ENCODE measurements at regions not wholly inside any gene's neighbourhood (a gene's known extent, or its start where the extent isn't known, plus 50 kb on each side); places are given as distances from the start of the nearest gene placed in this dataset.

DNA sequence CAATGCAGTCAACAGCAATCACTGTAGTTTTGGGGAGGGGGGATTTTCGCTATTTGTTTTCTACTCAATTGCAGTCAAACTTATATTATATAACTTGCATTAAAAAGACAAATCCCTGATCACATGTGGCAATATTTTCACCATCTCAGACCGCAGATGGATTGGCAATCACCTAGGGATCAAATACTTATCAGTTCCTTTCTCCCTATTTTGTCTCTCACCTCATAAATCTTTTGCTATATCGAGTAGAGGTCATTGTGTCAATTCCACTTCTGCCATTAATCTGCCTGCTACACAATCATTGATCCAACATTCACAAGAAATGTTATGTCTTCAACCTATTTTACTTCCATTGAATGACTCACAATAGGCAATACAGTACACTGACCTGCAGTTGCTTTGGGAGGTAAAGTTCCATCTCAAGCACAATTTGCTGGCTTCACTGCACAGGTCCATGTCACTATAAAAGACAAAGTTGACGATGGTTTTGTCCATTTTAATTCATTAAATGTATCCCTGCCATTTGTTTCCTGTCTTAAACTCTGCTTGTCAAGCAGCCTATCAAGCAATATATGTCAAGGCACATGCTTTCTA, 415.8 kb upstream of the PCDH9 start:
- 77% methylated on average over 4 of the region's 4 CpGs for WGBS, 2 donors
- no peak for ATAC-seq (ENCODE audit: low FRiP score in 2 of 2)
- Histone ChIP-seq H3K4me3 (no peak overlapping the region), H3K27ac (no peak overlapping the region), H3K4me1 (no peaks in the 10 kb centered on the region), H3K36me3 (no peaks in the 10 kb centered on the region), H3K9me3 (no peaks in the 10 kb centered on the region), H3K27me3 (no peaks in the 10 kb centered on the region)
- DNase-seq, result no peak
- no peak for TF ChIP-seq POLR2AphosphoS5 (IDR thresholded peaks at IDR 0.05)
- TF ChIP-seq, protein P1, sequence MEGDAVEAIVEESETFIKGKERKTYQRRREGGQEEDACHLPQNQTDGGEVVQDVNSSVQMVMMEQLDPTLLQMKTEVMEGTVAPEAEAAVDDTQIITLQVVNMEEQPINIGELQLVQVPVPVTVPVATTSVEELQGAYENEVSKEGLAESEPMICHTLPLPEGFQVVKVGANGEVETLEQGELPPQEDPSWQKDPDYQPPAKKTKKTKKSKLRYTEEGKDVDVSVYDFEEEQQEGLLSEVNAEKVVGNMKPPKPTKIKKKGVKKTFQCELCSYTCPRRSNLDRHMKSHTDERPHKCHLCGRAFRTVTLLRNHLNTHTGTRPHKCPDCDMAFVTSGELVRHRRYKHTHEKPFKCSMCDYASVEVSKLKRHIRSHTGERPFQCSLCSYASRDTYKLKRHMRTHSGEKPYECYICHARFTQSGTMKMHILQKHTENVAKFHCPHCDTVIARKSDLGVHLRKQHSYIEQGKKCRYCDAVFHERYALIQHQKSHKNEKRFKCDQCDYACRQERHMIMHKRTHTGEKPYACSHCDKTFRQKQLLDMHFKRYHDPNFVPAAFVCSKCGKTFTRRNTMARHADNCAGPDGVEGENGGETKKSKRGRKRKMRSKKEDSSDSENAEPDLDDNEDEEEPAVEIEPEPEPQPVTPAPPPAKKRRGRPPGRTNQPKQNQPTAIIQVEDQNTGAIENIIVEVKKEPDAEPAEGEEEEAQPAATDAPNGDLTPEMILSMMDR (IDR thresholded peaks at IDR 0.05), result no peak
- TF ChIP-seq EP300 (IDR thresholded peaks at IDR 0.05), result no peak
- no peak for TF ChIP-seq POLR2A (IDR thresholded peaks at IDR 0.05)

DNA sequence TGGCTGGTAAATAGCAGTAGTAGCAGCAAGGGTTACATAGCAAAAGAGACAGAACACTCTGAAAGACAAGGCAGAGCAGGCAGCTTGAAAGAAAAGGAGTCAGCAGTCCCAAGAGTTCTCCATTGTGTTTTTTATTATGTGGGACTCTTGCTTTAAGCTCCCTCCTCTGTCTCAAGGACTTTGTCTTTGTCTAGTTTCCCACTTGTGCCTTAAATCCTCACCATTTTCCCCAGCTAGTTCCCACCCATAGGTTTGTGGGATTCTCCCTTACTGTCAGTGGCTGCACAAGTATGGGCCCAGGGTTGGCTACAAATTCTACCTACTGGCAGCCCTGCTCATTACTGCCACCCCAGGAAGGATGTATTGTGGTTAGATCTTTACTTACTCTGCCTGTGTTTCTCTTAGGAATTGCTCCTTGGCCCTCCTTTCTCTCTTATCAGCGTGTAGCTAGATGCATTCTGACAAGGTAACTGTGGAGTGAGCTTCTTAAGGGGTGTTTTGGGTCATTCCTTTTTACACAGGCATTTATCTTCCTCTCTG, 413.4 kb upstream of the PCDH9 start:
- Histone ChIP-seq H3K4me3 (no peak overlapping the region), H3K4me1 (no peaks in the 10 kb centered on the region), H3K9me3 (no peaks in the 10 kb centered on the region), H3K27me3 (no peaks in the 10 kb centered on the region), H3K27ac (no peak overlapping the region), H3K36me3 (no peaks in the 10 kb centered on the region)
- ATAC-seq (ENCODE audit: low FRiP score in 2 of 2), result no peak
- no peak for DNase-seq
- WGBS, 2 donors, result 37 to 67% methylated on average over 1 of the region's 1 CpG
- TF ChIP-seq POLR2A (IDR thresholded peaks at IDR 0.05) (no peak), POLR2AphosphoS5 (IDR thresholded peaks at IDR 0.05) (no peak), EP300 (IDR thresholded peaks at IDR 0.05) (no peak)
- TF ChIP-seq, protein P1 (IDR thresholded peaks at IDR 0.05), result no peak

DNA sequence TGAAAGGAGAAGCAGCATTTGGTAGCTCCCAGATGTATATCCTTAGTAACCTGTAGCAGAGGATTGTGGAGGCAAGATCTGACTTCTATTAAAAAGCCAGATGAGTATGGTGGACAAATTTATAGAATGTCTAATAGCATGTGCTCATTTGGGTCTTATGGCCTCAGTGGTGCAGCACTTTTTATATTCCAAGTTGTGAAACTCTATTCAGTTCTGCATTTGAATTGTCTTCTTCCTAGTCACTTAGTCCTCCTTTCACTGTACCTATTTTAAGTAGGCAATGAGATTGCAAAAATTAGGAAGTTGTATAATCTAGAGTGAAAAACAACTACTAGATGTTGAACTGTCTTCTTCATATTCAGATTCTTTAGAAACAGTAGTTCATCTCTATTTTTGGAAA, 412.5 kb upstream of the PCDH9 start:
- H3K4me3 ChIP-seq, result no peak overlapping the region
- H3K27ac ChIP-seq, result no peak overlapping the region
- H3K9me3 ChIP-seq, result no peaks in the 10 kb centered on the region
- ATAC-seq (ENCODE audit: low FRiP score in 2 of 2), result no peak
- no peaks in the 10 kb centered on the region for H3K36me3 ChIP-seq
- no peak for TF ChIP-seq POLR2A (IDR thresholded peaks at IDR 0.05)
- no peak for TF ChIP-seq POLR2AphosphoS5 (IDR thresholded peaks at IDR 0.05)
- TF ChIP-seq EP300 (IDR thresholded peaks at IDR 0.05), result no peak
- TF ChIP-seq, protein P1 (IDR thresholded peaks at IDR 0.05), result no peak
- no peaks in the 10 kb centered on the region for H3K4me1 ChIP-seq
- H3K27me3 ChIP-seq, result no peaks in the 10 kb centered on the region
- DNase-seq, result no peak

DNA sequence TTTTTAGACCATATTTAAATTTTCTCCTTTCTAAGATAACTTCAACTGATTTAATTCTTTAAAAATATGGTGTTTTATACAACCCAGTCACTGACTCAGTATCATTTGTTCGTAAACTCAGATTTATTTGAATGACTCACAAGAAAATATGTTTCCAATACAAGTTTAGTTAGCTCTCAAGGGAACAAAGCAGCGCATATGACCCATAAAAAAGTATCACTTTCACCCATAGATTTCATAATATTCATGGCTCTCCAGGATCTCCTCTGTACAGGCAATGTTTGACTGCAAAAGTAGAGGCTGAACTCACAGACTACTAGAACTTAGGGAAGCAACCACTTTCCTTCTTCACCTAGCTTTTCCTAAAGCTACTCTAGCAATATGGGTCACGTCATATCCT, 405.6 kb upstream of the PCDH9 start:
- 83 to 97% methylated on average over 3 of the region's 3 CpGs for WGBS, 2 donors
- Histone ChIP-seq H3K4me3 (no peak overlapping the region), H3K27me3 (no peaks in the 10 kb centered on the region), H3K9me3 (no peaks in the 10 kb centered on the region), H3K27ac (no peak overlapping the region), H3K36me3 (no peaks in the 10 kb centered on the region), H3K4me1 (no peaks in the 10 kb centered on the region)
- TF ChIP-seq POLR2AphosphoS5 (IDR thresholded peaks at IDR 0.05), result no peak
- no peak for TF ChIP-seq POLR2A (IDR thresholded peaks at IDR 0.05)
- TF ChIP-seq EP300 (IDR thresholded peaks at IDR 0.05), result no peak
- TF ChIP-seq, protein P1 (IDR thresholded peaks at IDR 0.05), result no peak
- ATAC-seq (ENCODE audit: low FRiP score in 2 of 2) (no peak), DNase-seq (no peak)

DNA sequence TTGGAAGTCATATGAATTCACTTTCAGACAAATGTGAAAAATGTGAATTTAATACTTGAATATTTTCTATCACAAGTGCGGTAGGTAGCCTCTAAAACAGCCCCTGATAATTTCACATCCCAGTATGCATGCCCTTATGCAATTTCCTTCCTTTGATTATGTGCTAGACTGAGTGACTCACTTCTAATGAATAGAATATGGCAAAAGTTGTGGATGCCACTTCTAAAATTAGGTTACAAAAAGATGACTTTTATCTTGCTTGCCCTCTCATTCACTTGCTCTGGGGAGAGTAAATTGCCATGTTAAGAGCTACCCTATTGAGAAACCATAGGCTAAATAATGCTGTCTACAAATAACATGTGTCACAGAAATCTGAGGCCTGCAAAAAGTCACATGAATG, 402.5 kb upstream of the PCDH9 start:
- DNase-seq (no peak), ATAC-seq (ENCODE audit: low FRiP score in 2 of 2) (no peak)
- Histone ChIP-seq H3K27me3 (no peaks in the 10 kb centered on the region), H3K36me3 (no peaks in the 10 kb centered on the region), H3K27ac (no peak overlapping the region), H3K9me3 (no peaks in the 10 kb centered on the region), H3K4me3 (no peak overlapping the region), H3K4me1 (no peaks in the 10 kb centered on the region)
- WGBS, 2 donors, result 22 to 56% methylated on average over 1 of the region's 1 CpG
- TF ChIP-seq EP300 (IDR thresholded peaks at IDR 0.05) (no peak), POLR2AphosphoS5 (IDR thresholded peaks at IDR 0.05) (no peak), POLR2A (IDR thresholded peaks at IDR 0.05) (no peak)
- TF ChIP-seq, protein P1 (IDR thresholded peaks at IDR 0.05), result no peak

Measured in upper lobe of left lung (tissue), 6 donors.